H9 (cell line): ENCODE measurements at regions not wholly inside any gene's neighbourhood (a gene's known extent, or its start where the extent isn't known, plus 50 kb on each side); places are given as distances from the start of the nearest gene placed in this dataset.

ENCODE experiments used
- DNase-seq: peaks from one replicate; pipeline ENCODE4 v3.0.0-alpha.2; 2017
- H2AFZ ChIP-seq: one replicate; pipeline ENCODE4 v1.6.1; 2013; ENCODE audit warnings: mild to moderate bottlenecking, low read length, control low read depth, moderate library complexity
- H2AK5ac ChIP-seq: 2 replicates; pipeline ENCODE4 v1.6.1; 2013; ENCODE audit warnings: low read length, control low read depth, mixed read lengths; ENCODE audit not compliant: insufficient read length
- H2BK120ac ChIP-seq: one replicate; pipeline ENCODE4 v1.6.1; 2013; ENCODE audit warnings: low read depth, mild to moderate bottlenecking, low read length, control low read depth, inconsistent platforms; ENCODE audit not compliant: poor library complexity, severe bottlenecking
- H2BK12ac ChIP-seq: 2 replicates; pipeline ENCODE4 v1.6.1; 2013; ENCODE audit warnings: low read length, control low read depth, mixed read lengths, low read depth; ENCODE audit not compliant: insufficient read length
- H2BK15ac ChIP-seq: 2 replicates; pipeline ENCODE4 v1.6.1; 2013; ENCODE audit warnings: low read depth, low read length, control low read depth
- H2BK20ac ChIP-seq: one replicate; pipeline ENCODE4 v1.6.1; 2013; ENCODE audit warnings: low read depth, mild to moderate bottlenecking, low read length, control low read depth, inconsistent platforms; ENCODE audit not compliant: poor library complexity, severe bottlenecking
- H2BK5ac ChIP-seq: 2 replicates; pipeline ENCODE4 v1.6.1; 2013; ENCODE audit warnings: low read length, control low read depth, mixed read lengths; ENCODE audit not compliant: insufficient read length
- H3K14ac ChIP-seq: 2 replicates; pipeline ENCODE4 v1.6.1; 2013; ENCODE audit warnings: low read length, control low read depth; ENCODE audit not compliant: insufficient read depth
- H3K18ac ChIP-seq: 2 replicates; pipeline ENCODE4 v1.6.1; 2013; ENCODE audit warnings: low read depth, mild to moderate bottlenecking, mixed read lengths, low read length, control low read depth; ENCODE audit not compliant: insufficient read length
- H3K23ac ChIP-seq: 2 replicates; pipeline ENCODE4 v1.6.1; 2013; ENCODE audit warnings: low read length, control low read depth, mixed read lengths, low read depth; ENCODE audit not compliant: insufficient read length
- H3K23me2 ChIP-seq: 2 replicates; pipeline ENCODE4 v1.6.1; 2013; ENCODE audit warnings: low read depth, mild to moderate bottlenecking, mixed read lengths, low read length, control low read depth; ENCODE audit not compliant: insufficient read length, poor library complexity, severe bottlenecking
- H3K27ac ChIP-seq: 2 replicates; pipeline ENCODE4 v1.5.1; 2013; ENCODE audit warnings: low read length, control low read depth, mixed read lengths, low read depth; ENCODE audit not compliant: insufficient read length
- H3K27me3 ChIP-seq: 2 replicates; pipeline ENCODE4 v1.6.1; 2013; ENCODE audit warnings: low read length, control low read depth, inconsistent platforms; ENCODE audit not compliant: insufficient read depth
- H3K4ac ChIP-seq: 2 replicates; pipeline ENCODE4 v1.6.1; 2013; ENCODE audit warnings: low read depth, mild to moderate bottlenecking, control low read depth, inconsistent platforms, low read length, moderate library complexity
- H3K4me1 ChIP-seq: 2 replicates; pipeline ENCODE4 v1.6.1; 2013; ENCODE audit warnings: low read length, control low read depth, inconsistent platforms; ENCODE audit not compliant: insufficient read depth
- H3K4me2 ChIP-seq: 2 replicates; pipeline ENCODE4 v1.6.1; 2013; ENCODE audit warnings: low read length, control low read depth, mixed read lengths; ENCODE audit not compliant: insufficient read length, insufficient read depth
- H3K56ac ChIP-seq: 2 replicates; pipeline ENCODE4 v1.6.1; 2013; ENCODE audit warnings: low read depth, mild to moderate bottlenecking, mixed read lengths, low read length, control low read depth; ENCODE audit not compliant: insufficient read length
- H3K79me1 ChIP-seq: 2 replicates; pipeline ENCODE4 v1.6.1; 2013; ENCODE audit warnings: low read depth, mild to moderate bottlenecking, moderate library complexity, low read length, control low read depth, inconsistent platforms; ENCODE audit not compliant: insufficient read depth, poor library complexity, severe bottlenecking
- H3K79me2 ChIP-seq: 2 replicates; pipeline ENCODE4 v1.6.1; 2013; ENCODE audit warnings: low read length, control low read depth, inconsistent platforms; ENCODE audit not compliant: insufficient read depth
- H3K9ac ChIP-seq: 2 replicates; pipeline ENCODE4 v1.6.1; 2013; ENCODE audit warnings: low read length, control low read depth, mixed read lengths; ENCODE audit not compliant: insufficient read length; ENCODE audit errors: extremely low read depth
- H3K9me3 ChIP-seq: one replicate; pipeline ENCODE4 v1.6.1; 2013; ENCODE audit warnings: low read depth, low read length, inconsistent platforms; ENCODE audit not compliant: control insufficient read depth
- H3T11ph ChIP-seq: one replicate; pipeline ENCODE4 v1.6.1; 2013; ENCODE audit warnings: mild to moderate bottlenecking, low read length, control low read depth, inconsistent platforms
- H4K20me1 ChIP-seq: one replicate; pipeline ENCODE4 v1.6.1; 2013; ENCODE audit not compliant: control insufficient read depth, insufficient read length, insufficient read depth
- H4K5ac ChIP-seq: 2 replicates; pipeline ENCODE4 v1.6.1; 2013; ENCODE audit warnings: low read depth, mild to moderate bottlenecking, mixed read lengths, low read length, control low read depth; ENCODE audit not compliant: insufficient read length
- H4K8ac ChIP-seq: replicated peaks from 2 replicates; pipeline ENCODE4 v1.6.1; 2013; ENCODE audit warnings: low read length, control low read depth, mixed read lengths, low read depth; ENCODE audit not compliant: insufficient read length
- H4K91ac ChIP-seq: 2 replicates; pipeline ENCODE4 v1.6.1; 2013; ENCODE audit warnings: low read depth, mild to moderate bottlenecking, moderate library complexity, mixed read lengths, low read length, control low read depth; ENCODE audit not compliant: insufficient read length
- H3K27ac Mint-ChIP-seq, 3 experiments: 2 replicates in 2 of 3; 3 replicates in 1 of 3; pipeline ENCODE4 v1.8.0; 2020 to 2021; ENCODE audit warnings: mixed read lengths in 3 of 3, mild to moderate bottlenecking in 1 of 3, moderate library complexity in 1 of 3
- H3K27me3 Mint-ChIP-seq: 2 replicates; pipeline ENCODE4 v1.8.0; 2021; ENCODE audit warnings: low read depth, mild to moderate bottlenecking, moderate library complexity, mixed read lengths
- H3K36me3 Mint-ChIP-seq, 3 experiments: 2 replicates in 2 of 3; 3 replicates in 1 of 3; pipeline ENCODE4 v1.8.0; 2020 to 2021; ENCODE audit warnings: low read depth in 3 of 3, mixed read lengths in 3 of 3; ENCODE audit not compliant: insufficient read depth in 1 of 3
- H3K4me1 Mint-ChIP-seq, 2 experiments: 2 replicates each; pipeline ENCODE4 v1.8.0; 2020; ENCODE audit warnings: mixed read lengths in 2 of 2
- H3K4me3 Mint-ChIP-seq, 2 experiments: 2 replicates in 1 of 2; 3 replicates in 1 of 2; pipeline ENCODE4 v1.8.0; 2020 to 2021; ENCODE audit warnings: mild to moderate bottlenecking in 2 of 2, mixed read lengths in 2 of 2, moderate library complexity in 1 of 2
- H3K9me3 Mint-ChIP-seq, 2 experiments: 2 replicates in 1 of 2; 3 replicates in 1 of 2; pipeline ENCODE4 v1.8.0; 2020; ENCODE audit warnings: mild to moderate bottlenecking in 2 of 2, mixed read lengths in 2 of 2, moderate library complexity in 1 of 2
- CTCF ChIP-seq: fragments of 200-600 bp; sonication (generic); conservative IDR thresholded peaks from 3 replicates; pipeline ENCODE4 v1.8.0; 2021; ENCODE audit warnings: antibody characterized with exemption, mild to moderate bottlenecking
- WGBS: extraction: QIAGEN DNeasy Blood & Tissue Kit; methylation state at CpG from one replicate; pipeline ENCODE4 v1.1.7; 2013; ENCODE audit warnings: missing lambda C conversion rate, low lambda C conversion rate, mixed read lengths; ENCODE audit not compliant: insufficient read length; ENCODE audit errors: extremely low coverage; 5-methylcytosine and 5-hydroxymethylcytosine counted together

DNA sequence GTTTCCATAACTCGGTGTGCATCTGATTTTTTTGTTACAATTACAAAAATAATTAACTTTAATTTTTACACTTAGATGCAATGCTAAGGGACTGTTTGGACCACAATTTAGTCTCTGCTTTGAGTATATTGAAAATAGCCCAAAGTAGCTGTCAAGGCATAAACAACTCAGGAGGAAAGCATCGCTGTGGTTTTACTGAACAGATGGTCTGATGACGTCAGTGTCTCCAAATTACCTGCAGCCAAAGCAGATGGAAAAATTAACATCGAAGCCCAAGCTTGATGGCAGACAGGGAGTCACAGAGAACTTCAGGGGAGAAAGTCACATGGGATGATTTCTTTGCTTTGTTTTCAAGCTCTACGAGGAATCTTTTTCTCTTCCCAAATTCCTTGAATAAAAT lies 83.1 kb upstream of the PLCL2 start:
- Histone ChIP-seq H4K8ac (no peak overlapping the region), H3K27ac (no peak overlapping the region), H3K4me2 (no peak overlapping the region), H2BK120ac (no peak overlapping the region), H4K20me1 (no peaks in the 10 kb centered on the region), H2BK15ac (no peak overlapping the region), H3K27me3 (no peaks in the 10 kb centered on the region), H2BK20ac (no peak overlapping the region), H2AFZ (no peak overlapping the region), H3K18ac (no peak overlapping the region), H3K14ac (no peak overlapping the region), H2AK5ac (no peak overlapping the region), H4K5ac (no peak overlapping the region), H3K79me2 (no peaks in the 10 kb centered on the region), H3K56ac (no peak overlapping the region), H4K91ac (no peak overlapping the region), H3T11ph (no peak overlapping the region), H2BK12ac (no peak overlapping the region), H3K79me1 (no peaks in the 10 kb centered on the region), H2BK5ac (no peak overlapping the region), H3K9ac (no peak overlapping the region), H3K4ac (no peak overlapping the region), H3K9me3 (no peaks in the 10 kb centered on the region), H3K4me1 (0 out of 2 replicates have a peak, but pooled peaks cover 4% of the 10 kb centered on the region), H3K23me2 (no peaks in the 10 kb centered on the region), H3K23ac (no peak overlapping the region)
- peaks cover 14 to 28% of the 10 kb centered on the region in 2 experiments for H3K4me1 Mint-ChIP-seq
- DNase-seq, result no peak
- peaks cover 5% of the 10 kb centered on the region for H3K27me3 Mint-ChIP-seq
- no peak for TF ChIP-seq CTCF
- no peak overlapping the region for H3K4me3 Mint-ChIP-seq
- peaks cover 3 to 28% (median 6%) of the 10 kb centered on the region in 3 experiments; a peak in 5 of 7 replicates for H3K36me3 Mint-ChIP-seq
- peaks cover 3% of the 10 kb centered on the region in 2 experiments; a peak in 3 of 5 replicates for H3K9me3 Mint-ChIP-seq
- H3K27ac Mint-ChIP-seq, result no peak overlapping the region
- no CpG with 5 or more reads among the region's 5 CpGs for WGBS
